Large intestine (tissue), 3 donors: ENCODE measurements at regions not wholly inside any gene's neighbourhood (a gene's known extent, or its start where the extent isn't known, plus 50 kb on each side); places are given as distances from the start of the nearest gene placed in this dataset.
"Not testable (repeated sequence)": the region's sequence is repeated elsewhere in the genome, so short reads cannot be mapped to it uniquely, and the experiment has no call there.

Experiments used
- DNase-seq, 2 donors: peaks; one replicate each; pipeline versions ENCODE4 v3.0.0 to v3.0.0-alpha.2; 2013
- H3K27ac ChIP-seq: one replicate; pipeline ENCODE4 v1.5.1; 2013; ENCODE audit warnings: low read length
- H3K27me3 ChIP-seq: 2 replicates; pipeline ENCODE4 v1.6.1; 2013; ENCODE audit warnings: low read length; ENCODE audit not compliant: control insufficient read depth, insufficient read depth
- H3K36me3 ChIP-seq: 2 replicates; pipeline ENCODE4 v1.6.1; 2013; ENCODE audit warnings: low read length; ENCODE audit not compliant: control insufficient read depth, insufficient read depth
- H3K4me1 ChIP-seq: one replicate; pipeline ENCODE4 v1.6.1; 2013; ENCODE audit warnings: low read length; ENCODE audit not compliant: control insufficient read depth, insufficient read depth
- H3K4me3 ChIP-seq: one replicate; pipeline ENCODE4 v1.5.1; 2013; ENCODE audit warnings: low read length
- H3K9me3 ChIP-seq: one replicate; pipeline ENCODE4 v1.6.1; 2013; ENCODE audit warnings: mild to moderate bottlenecking, low read depth, low read length, moderate library complexity; ENCODE audit not compliant: control insufficient read depth
- WGBS: methylation state at CpG from one replicate; pipeline ENCODE4 v1.1.5; 2013; ENCODE audit warnings: low lambda C conversion rate; ENCODE audit not compliant: insufficient coverage; 5-methylcytosine and 5-hydroxymethylcytosine counted together

DNA sequence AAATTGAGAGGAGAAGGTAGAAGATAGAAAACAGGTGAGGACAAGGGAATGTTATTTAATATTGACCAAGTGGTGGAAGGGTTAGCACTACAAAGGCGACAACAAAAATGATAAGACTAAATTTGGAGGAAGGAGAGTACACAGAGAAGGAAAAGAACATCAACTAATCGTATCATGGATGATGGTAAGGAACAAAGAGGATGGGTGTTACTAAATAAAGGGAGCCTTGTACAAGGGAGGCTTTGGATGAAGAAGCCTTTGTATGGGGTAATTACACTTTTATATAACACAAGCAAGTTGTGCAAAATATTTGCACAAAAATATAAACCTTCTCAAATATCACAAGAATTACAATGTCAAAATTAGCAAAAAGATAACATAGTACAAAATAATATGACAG lies 125.7 kb downstream of the ZNF608 start:
- Histone ChIP-seq H3K4me3 (no peak overlapping the region), H3K36me3 (no peaks in the 10 kb centered on the region), H3K27ac (no peak overlapping the region), H3K4me1 (no peaks in the 10 kb centered on the region), H3K9me3 (no peaks in the 10 kb centered on the region), H3K27me3 (no peaks in the 10 kb centered on the region)
- WGBS = 100% methylated on average over 1 of the region's 2 CpGs
- no peak for DNase-seq

DNA sequence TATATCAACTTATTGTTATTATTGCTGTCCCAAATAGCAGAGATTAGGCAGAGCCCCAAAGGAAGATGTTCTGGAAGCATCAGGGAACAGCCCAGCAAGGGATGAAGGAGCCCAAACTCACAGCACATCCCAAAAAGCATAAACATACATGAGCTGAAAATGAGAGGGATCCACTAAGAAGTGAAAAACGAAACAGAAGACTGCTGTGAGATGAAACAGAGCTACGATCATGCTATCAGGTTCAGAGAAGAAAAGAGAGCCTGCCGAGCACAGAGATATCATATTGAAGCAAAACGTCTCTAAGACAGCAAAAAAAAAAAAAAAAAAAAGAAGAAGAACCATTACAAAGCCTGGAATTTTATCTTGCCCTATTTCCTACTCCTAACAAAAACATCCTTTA lies 127.3 kb downstream of the ZNF608 start:
- 91% methylated on average over 4 of the region's 4 CpGs for WGBS
- Histone ChIP-seq H3K4me1 (no peaks in the 10 kb centered on the region), H3K36me3 (no peaks in the 10 kb centered on the region), H3K4me3 (no peak overlapping the region), H3K27ac (no peak overlapping the region), H3K9me3 (no peaks in the 10 kb centered on the region), H3K27me3 (no peaks in the 10 kb centered on the region)
- no peak for DNase-seq

DNA sequence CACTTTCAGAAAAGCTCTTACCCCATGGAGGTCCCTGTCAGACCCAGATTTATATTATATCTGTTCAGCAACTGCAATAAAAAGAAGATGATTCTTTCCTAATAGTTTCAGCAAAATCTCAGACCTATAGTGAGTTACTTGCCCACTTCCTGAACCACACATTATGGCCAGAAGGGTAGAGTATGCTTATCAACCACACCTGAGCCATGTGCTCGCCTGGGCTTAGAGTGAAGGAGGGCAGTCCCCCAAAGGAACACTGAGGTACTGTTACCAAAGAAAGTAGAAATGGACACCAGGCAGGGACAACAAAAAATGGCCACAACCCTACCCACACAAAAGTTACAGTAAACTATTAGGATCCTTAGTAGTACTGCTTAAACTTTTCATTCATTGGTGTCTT lies 128.7 kb downstream of the ZNF608 start:
- H3K4me3 ChIP-seq = no peak overlapping the region

DNA sequence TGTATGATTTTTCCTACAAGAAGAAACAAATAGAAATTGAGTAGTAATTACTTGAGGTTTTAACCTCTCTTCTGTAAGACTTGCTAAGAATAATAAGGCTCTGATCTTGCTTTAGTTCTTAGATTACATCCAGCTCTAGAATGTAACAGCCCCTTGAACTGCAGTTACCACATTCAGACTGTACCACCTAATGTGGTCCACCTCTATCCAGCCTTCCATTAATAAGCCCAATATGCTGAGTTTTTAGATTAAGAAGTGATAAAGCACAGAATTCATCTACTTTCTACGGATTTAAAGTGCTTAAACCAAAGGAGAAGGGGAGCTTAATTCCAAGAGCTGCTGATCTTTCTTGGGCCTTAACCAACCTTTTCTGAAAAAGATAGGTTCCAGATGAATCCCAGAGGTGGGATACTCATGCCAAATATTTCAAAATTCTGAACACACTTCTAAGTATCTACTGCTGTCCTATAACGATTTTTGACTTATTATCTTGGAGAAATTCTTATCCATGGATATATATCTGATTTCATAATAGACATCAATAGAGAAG lies 131.5 kb downstream of the ZNF608 start:
- no peak for DNase-seq
- Histone ChIP-seq H3K27ac (no peak overlapping the region), H3K36me3 (no peaks in the 10 kb centered on the region), H3K4me3 (no peak overlapping the region), H3K4me1 (no peaks in the 10 kb centered on the region), H3K9me3 (no peaks in the 10 kb centered on the region), H3K27me3 (no peaks in the 10 kb centered on the region)
- 83% methylated on average over 2 of the region's 2 CpGs for WGBS

More for the DNA sequence above, 128.7 kb downstream of the ZNF608 start:
- no peaks in the 10 kb centered on the region for H3K27me3 ChIP-seq
- no peaks in the 10 kb centered on the region for H3K4me1 ChIP-seq
- no peaks in the 10 kb centered on the region for H3K36me3 ChIP-seq
- WGBS = no CpG with 5 or more reads among the region's 1 CpG
- DNase-seq = no peak
- H3K27ac ChIP-seq = no peak overlapping the region
- H3K9me3 ChIP-seq = no peaks in the 10 kb centered on the region

DNA sequence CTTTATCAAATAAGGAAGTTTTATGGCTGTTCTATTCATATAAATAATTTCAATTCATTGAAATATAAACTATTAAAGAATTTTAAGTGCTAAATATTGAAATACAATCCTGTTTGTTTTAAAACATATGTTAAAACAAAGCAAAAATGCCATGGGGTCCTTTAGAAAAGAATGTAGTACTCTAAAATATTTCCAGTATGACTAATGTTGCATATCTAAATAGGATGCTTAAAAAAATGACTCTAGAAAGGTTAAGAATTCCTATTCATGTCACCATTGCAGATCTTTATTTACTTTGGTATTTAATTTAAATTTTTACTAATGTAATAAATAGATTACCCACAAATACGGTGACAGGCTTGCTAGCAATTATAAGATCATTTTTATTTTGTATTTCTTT lies 132.3 kb downstream of the ZNF608 start:
- H3K4me3 ChIP-seq = no peak overlapping the region
- H3K27ac ChIP-seq = no peak overlapping the region
- H3K36me3 ChIP-seq = no peaks in the 10 kb centered on the region
- H3K27me3 ChIP-seq = no peaks in the 10 kb centered on the region
- no peak for DNase-seq
- WGBS = 33% methylated on average over 1 of the region's 1 CpG
- H3K4me1 ChIP-seq = no peaks in the 10 kb centered on the region
- no peaks in the 10 kb centered on the region for H3K9me3 ChIP-seq

DNA sequence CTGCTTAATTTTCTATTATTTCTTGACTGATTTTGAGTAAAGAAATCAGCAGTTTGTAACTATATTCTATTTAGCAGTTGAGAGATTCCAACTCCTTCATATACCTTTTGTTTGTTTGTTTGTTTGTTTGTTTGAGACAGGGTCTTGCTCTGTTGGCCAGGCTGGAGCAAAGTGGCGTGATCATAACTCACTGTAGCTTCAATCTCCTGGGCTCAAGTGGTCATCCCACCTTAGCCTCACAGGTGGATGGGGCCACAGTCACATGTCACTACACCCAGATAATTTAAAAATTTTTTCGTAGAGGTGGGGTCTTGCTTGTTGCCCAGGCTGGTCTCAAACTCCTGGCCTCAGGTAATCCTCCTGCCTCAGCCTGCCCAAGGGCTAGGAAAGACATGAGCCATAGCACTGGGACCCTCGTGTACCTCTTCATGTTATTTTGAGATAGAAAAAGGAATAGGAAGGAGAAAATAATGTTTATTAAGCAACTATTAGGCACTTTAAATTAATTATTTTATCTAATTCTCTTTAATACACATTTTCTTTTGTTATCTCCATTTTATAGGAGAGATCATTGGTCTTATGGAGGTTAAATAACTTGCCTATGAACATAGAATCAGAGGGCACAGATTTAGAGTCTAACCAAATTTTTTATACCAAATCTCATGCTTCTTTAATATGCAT lies 133.0 kb downstream of the ZNF608 start:
- H3K9me3 ChIP-seq = no peaks in the 10 kb centered on the region
- no peak overlapping the region for H3K4me3 ChIP-seq
- H3K4me1 ChIP-seq = no peaks in the 10 kb centered on the region
- no peak for DNase-seq
- H3K27ac ChIP-seq = no peak overlapping the region
- no CpG with 5 or more reads among the region's 3 CpGs for WGBS
- no peaks in the 10 kb centered on the region for H3K27me3 ChIP-seq
- H3K36me3 ChIP-seq = no peaks in the 10 kb centered on the region

DNA sequence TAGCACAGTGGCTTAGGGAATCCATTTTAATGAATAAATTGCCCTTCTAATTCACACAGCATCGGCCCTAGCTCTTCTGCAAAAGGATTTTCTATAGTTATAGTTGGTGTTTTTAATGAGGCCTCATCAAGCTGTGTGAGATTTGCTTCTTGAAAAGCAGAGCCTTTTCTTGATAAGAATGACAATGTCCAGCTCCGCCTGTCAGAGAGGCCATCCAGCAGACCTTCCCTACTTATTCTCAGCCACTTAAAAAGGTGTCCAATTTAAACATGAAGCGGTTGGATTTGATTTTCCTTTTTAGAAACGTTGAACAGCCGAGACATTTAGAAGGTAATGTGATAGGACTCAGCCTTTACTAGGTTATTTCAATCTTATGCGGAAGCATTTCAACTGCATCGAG lies 134.4 kb downstream of the ZNF608 start:
- H3K9me3 ChIP-seq = no peaks in the 10 kb centered on the region

DNA sequence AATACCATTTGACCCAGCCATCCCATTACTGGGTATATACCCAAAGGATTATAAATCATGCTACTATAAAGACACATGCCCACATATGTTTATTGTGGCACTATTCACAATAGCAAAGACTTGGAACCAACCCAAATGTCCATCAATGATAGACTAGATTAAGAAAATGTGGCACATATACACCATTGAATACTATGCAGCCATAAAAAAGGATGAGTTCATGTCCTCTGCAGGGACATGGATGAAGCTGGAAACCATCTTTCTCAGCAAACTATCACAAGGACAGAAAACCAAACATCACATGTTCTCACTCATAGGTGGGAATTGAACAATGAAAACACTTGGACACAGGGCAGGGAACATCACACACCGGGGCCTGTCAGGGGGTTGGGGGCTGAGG lies 135.2 kb downstream of the ZNF608 start:
- no CpG with 5 or more reads among the region's 1 CpG for WGBS
- not testable (repeated sequence) for H3K9me3 ChIP-seq, H3K27me3 ChIP-seq, DNase-seq, H3K36me3 ChIP-seq, H3K4me3 ChIP-seq, H3K27ac ChIP-seq, H3K4me1 ChIP-seq

More for the DNA sequence above, 134.4 kb downstream of the ZNF608 start:
- no peak for DNase-seq
- no peak overlapping the region for H3K4me3 ChIP-seq
- no peaks in the 10 kb centered on the region for H3K36me3 ChIP-seq
- no CpG with 5 or more reads among the region's 7 CpGs for WGBS
- H3K27me3 ChIP-seq = no peaks in the 10 kb centered on the region
- H3K27ac ChIP-seq = no peak overlapping the region
- H3K4me1 ChIP-seq = no peaks in the 10 kb centered on the region

DNA sequence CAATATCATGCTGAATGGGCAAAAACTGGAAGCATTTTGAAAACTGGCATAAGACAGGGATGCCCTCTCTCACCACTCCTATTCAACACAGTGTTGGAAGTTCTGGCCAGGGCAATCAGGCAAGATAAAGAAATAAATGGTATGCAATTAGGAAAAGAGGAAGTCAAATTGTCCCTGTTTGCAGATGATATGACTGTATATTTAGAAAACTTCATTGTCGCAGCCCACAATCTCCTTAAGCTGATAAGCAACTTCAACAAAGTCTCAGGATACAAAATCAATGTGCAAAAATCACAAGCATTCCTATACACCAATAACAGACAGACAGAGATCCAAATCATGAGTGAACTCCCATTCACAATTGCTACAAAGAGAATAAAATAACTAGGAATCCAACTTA lies 136.8 kb downstream of the ZNF608 start:
- DNase-seq, H3K4me3 ChIP-seq, H3K36me3 ChIP-seq, H3K27me3 ChIP-seq, H3K9me3 ChIP-seq, H3K4me1 ChIP-seq, H3K27ac ChIP-seq: not testable (repeated sequence)
- 0% methylated on average over 1 of the region's 1 CpG for WGBS

DNA sequence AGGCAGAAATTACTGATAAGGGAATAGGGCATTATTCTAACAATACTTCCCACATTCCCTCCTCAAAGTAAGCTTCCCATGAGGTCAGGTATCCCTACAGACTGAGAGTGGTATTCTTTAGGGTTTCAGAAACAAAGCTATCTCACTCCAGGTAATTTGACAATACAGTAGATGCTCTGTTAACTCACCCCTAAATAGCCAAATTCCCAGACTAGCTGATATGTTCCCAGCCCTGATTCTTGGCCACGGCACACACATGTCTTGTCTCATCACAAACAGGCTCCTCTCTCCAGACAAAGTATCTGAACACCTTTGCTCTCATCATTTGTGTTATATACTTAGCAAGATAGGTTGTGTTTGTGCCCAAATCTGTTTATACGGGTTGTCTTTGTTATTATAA lies 139.9 kb downstream of the ZNF608 start:
- Histone ChIP-seq H3K9me3 (no peaks in the 10 kb centered on the region), H3K36me3 (no peaks in the 10 kb centered on the region), H3K4me1 (no peaks in the 10 kb centered on the region), H3K27ac (no peak overlapping the region), H3K4me3 (no peak overlapping the region), H3K27me3 (no peaks in the 10 kb centered on the region)
- WGBS = no CpG with 5 or more reads among the region's 2 CpGs
- no peak for DNase-seq

DNA sequence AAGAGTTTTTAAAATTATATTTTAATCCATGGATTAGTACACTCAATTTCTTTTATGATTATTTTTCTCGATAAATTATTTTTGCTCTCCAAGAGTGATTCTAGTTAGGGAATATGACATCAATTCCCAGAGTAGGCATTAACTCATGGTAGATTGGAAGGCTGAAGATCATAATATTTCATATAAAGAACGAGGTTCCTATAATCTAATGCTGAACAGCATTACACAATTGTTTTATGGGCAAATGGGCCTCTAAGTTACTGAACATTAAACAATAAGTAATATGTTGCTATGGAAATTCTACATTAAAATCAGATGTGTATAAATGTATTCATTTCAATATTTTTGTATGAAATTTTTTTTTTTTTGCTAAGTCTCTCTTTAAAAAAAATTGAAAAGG lies 140.3 kb downstream of the ZNF608 start:
- peak in 1 of 2 donors; percentile 5 for DNase-seq
- Histone ChIP-seq H3K27ac (no peak overlapping the region), H3K36me3 (no peaks in the 10 kb centered on the region), H3K4me1 (no peaks in the 10 kb centered on the region), H3K27me3 (no peaks in the 10 kb centered on the region), H3K4me3 (no peak overlapping the region), H3K9me3 (no peaks in the 10 kb centered on the region)
- WGBS = no CpG with 5 or more reads among the region's 2 CpGs
